IMR-90 (cell line): ENCODE measurements at regions not wholly inside any gene's neighbourhood (a gene's known extent, or its start where the extent isn't known, plus 50 kb on each side); places are given as distances from the start of the nearest gene placed in this dataset.

ENCODE experiments used
- ATAC-seq: fragments of 200-7000 bp; cut with Tn5 transposase; 2 replicates; pipeline ENCODE4 v1.9.1; 2020; ENCODE audit warnings: low read depth, mild to moderate bottlenecking, moderate library complexity
- BruUV-seq: library from RNA; stranded (reverse); fragments of 400-500 nt; replicated peaks from 2 replicates; lab custom pipeline; 2021; lab: Mats Ljungman, UMichigan
- CTCF ChIA-PET: fragments of 300-600 bp; formaldehyde crosslinking; extraction: SDS; loops from one replicate; lab custom pipeline; 2021; ENCODE audit warnings: antibody characterized with exemption; lab: Yijun Ruan, JAX
- POLR2A ChIA-PET: fragments of 300-600 bp; sonication (Branson Sonifier 250); formaldehyde crosslinking; loops from one replicate; lab custom pipeline; 2022; ENCODE audit warnings: antibody characterized with exemption; ENCODE audit not compliant: unreplicated experiment; lab: Charles Lee
- DNase-seq: peaks from one replicate; pipeline ENCODE4 v3.0.0; 2013
- H2AFZ ChIP-seq: replicated peaks from 2 replicates; pipeline ENCODE3; 2013; ENCODE audit warnings: low read length, mild to moderate bottlenecking; ENCODE audit not compliant: poor library complexity
- H2AK5ac ChIP-seq: 2 replicates; pipeline ENCODE4 v1.6.1; 2013; ENCODE audit warnings: low read depth, low read length, inconsistent platforms
- H2AK9ac ChIP-seq: replicated peaks from 2 replicates; pipeline ENCODE3; 2013; ENCODE audit warnings: mild to moderate bottlenecking, low read depth, low read length, moderate library complexity; ENCODE audit not compliant: poor library complexity
- H2BK120ac ChIP-seq: 2 replicates; pipeline ENCODE4 v1.6.1; 2013; ENCODE audit warnings: low read depth, low read length, inconsistent platforms
- H2BK15ac ChIP-seq: 3 replicates; pipeline ENCODE4 v1.6.1; 2013; ENCODE audit warnings: low read depth, low read length, inconsistent platforms
- H2BK20ac ChIP-seq: 2 replicates; pipeline ENCODE4 v1.6.1; 2013; ENCODE audit warnings: low read depth, mild to moderate bottlenecking, inconsistent platforms, low read length, moderate library complexity
- H2BK5ac ChIP-seq: 2 replicates; pipeline ENCODE4 v1.6.1; 2013; ENCODE audit warnings: mild to moderate bottlenecking, low read depth, low read length, inconsistent platforms; ENCODE audit not compliant: poor library complexity, severe bottlenecking
- H3K14ac ChIP-seq: replicated peaks from 2 replicates; pipeline ENCODE4 v1.6.1; 2013; ENCODE audit warnings: low read depth, low read length, inconsistent platforms
- H3K18ac ChIP-seq: 2 replicates; pipeline ENCODE4 v1.6.1; 2013; ENCODE audit warnings: low read depth, low read length, control low read depth
- H3K23ac ChIP-seq: 2 replicates; pipeline ENCODE4 v1.6.1; 2013; ENCODE audit warnings: low read depth, low read length, inconsistent platforms
- H3K27ac ChIP-seq: 2 replicates; pipeline ENCODE4 v1.5.1; 2013; ENCODE audit warnings: mild to moderate bottlenecking, control low read depth, low read length; ENCODE audit not compliant: insufficient read depth
- H3K27me3 ChIP-seq: 2 replicates; pipeline ENCODE4 v1.6.1; 2013; ENCODE audit warnings: low read length; ENCODE audit not compliant: control insufficient read depth, insufficient read depth
- H3K36me3 ChIP-seq: 2 replicates; pipeline ENCODE4 v1.6.1; 2013; ENCODE audit warnings: low read length, mixed read lengths; ENCODE audit not compliant: control insufficient read depth, insufficient read depth
- H3K4ac ChIP-seq: 2 replicates; pipeline ENCODE4 v1.6.1; 2013; ENCODE audit warnings: low read depth, low read length, inconsistent platforms
- H3K4me1 ChIP-seq: 2 replicates; pipeline ENCODE4 v1.6.1; 2013; ENCODE audit warnings: low read length, mixed read lengths; ENCODE audit not compliant: control insufficient read depth, insufficient read depth
- H3K4me2 ChIP-seq: 2 replicates; pipeline ENCODE4 v1.6.1; 2013; ENCODE audit warnings: low read depth, mild to moderate bottlenecking, control low read depth, low read length, moderate library complexity
- H3K4me3 ChIP-seq: 2 replicates; pipeline ENCODE4 v1.5.1; 2013; ENCODE audit warnings: low read depth, mild to moderate bottlenecking, control low read depth, low read length, moderate library complexity; ENCODE audit not compliant: insufficient read depth
- H3K56ac ChIP-seq: 2 replicates; pipeline ENCODE4 v1.6.1; 2013; ENCODE audit warnings: low read length, inconsistent platforms; ENCODE audit not compliant: insufficient read depth; ENCODE audit errors: extremely low read depth
- H3K79me1 ChIP-seq, 2 experiments: 2 replicates each; pipeline ENCODE4 v1.6.1; 2013; ENCODE audit warnings: low read length in 2 of 2, inconsistent platforms in 1 of 2, low read depth in 1 of 2
- H3K9ac ChIP-seq: 2 replicates; pipeline ENCODE4 v1.6.1; 2013; ENCODE audit warnings: low read depth, low read length, control low read depth
- H3K9me1 ChIP-seq: 2 replicates; pipeline ENCODE4 v1.6.1; 2013; ENCODE audit warnings: low read length, inconsistent platforms; ENCODE audit not compliant: insufficient read depth
- H3K9me3 ChIP-seq: 2 replicates; pipeline ENCODE4 v1.6.1; 2013; ENCODE audit warnings: low read length; ENCODE audit not compliant: control insufficient read depth, insufficient read depth
- H4K20me1 ChIP-seq: 2 replicates; pipeline ENCODE4 v1.6.1; 2013; ENCODE audit warnings: low read length, inconsistent platforms; ENCODE audit not compliant: insufficient read depth
- H4K5ac ChIP-seq: 2 replicates; pipeline ENCODE4 v1.6.1; 2013; ENCODE audit warnings: mild to moderate bottlenecking, low read depth, low read length, control low read depth
- H4K8ac ChIP-seq, 2 experiments: 2 replicates each; pipeline ENCODE4 v1.6.1; 2013; ENCODE audit warnings: low read depth in 2 of 2, low read length in 2 of 2, control low read depth in 1 of 2, inconsistent platforms in 1 of 2
- H4K91ac ChIP-seq: 2 replicates; pipeline ENCODE4 v1.6.1; 2013; ENCODE audit warnings: low read depth, low read length, inconsistent platforms; ENCODE audit not compliant: insufficient read depth
- CEBPB ChIP-seq: IDR thresholded peaks from 2 replicates; pipeline ENCODE4 v1.6.1; 2012; ENCODE audit warnings: low read depth, low read length, improper control_type of control experiment
- CTCF ChIP-seq: conservative IDR thresholded peaks from 2 replicates; pipeline ENCODE4 v1.5.1; 2012; ENCODE audit warnings: mild to moderate bottlenecking, low read depth, low read length, improper control_type of control experiment
- ELK1 ChIP-seq: fragments of 150-350 bp; IDR thresholded peaks from 2 replicates; pipeline ENCODE4 v1.6.1; 2016; ENCODE audit warnings: low read depth, mild to moderate bottlenecking, low read length, moderate library complexity, borderline replicate concordance
- FOS ChIP-seq: fragments of 150-350 bp; IDR thresholded peaks from 2 replicates; pipeline ENCODE4 v1.6.1; 2016; ENCODE audit warnings: low read depth, low read length
- MXI1 ChIP-seq: IDR thresholded peaks from 2 replicates; pipeline ENCODE4 v1.6.1; 2012; ENCODE audit warnings: low read depth, mild to moderate bottlenecking, low read length, moderate library complexity, borderline replicate concordance
- NFE2L2 ChIP-seq: fragments of 150-350 bp; IDR thresholded peaks from 2 replicates; pipeline ENCODE4 v1.6.1; 2016; ENCODE audit warnings: low read depth, mild to moderate bottlenecking, low read length
- RAD21 ChIP-seq: IDR thresholded peaks from 2 replicates; pipeline ENCODE4 v1.6.1; 2012; ENCODE audit warnings: low read length, improper control_type of control experiment
- RCOR1 ChIP-seq: IDR thresholded peaks from 2 replicates; pipeline ENCODE4 v1.6.1; 2012; ENCODE audit warnings: mild to moderate bottlenecking, low read length, improper control_type of control experiment; ENCODE audit not compliant: insufficient replicate concordance
- USF2 ChIP-seq: fragments of 150-350 bp; IDR thresholded peaks from 2 replicates; pipeline ENCODE4 v1.6.1; 2017; ENCODE audit warnings: mild to moderate bottlenecking, antibody characterized with exemption, low read length, low read depth
- WGBS, 2 experiments: methylation state at CpG; one replicate each; pipeline versions ENCODE4 v1.1.5 to v1.1.7; 2013; ENCODE audit warnings: missing lambda C conversion rate in 2 of 2; ENCODE audit not compliant: insufficient read length in 1 of 2; ENCODE audit errors: extremely low coverage in 2 of 2; 5-methylcytosine and 5-hydroxymethylcytosine counted together
- dilution Hi-C: fragments of 300-500 bp; cut with HindIII; formaldehyde crosslinking; loops from one replicate; pipeline ENCODE4 v1.14.3; 2018; ENCODE audit warnings: low sequenced_read_pairs; ENCODE audit not compliant: unreplicated experiment
- in situ Hi-C: fragments of 300-500 bp; cut with MboI; formaldehyde crosslinking; loops from 3 replicates; pipeline ENCODE4 v1.14.3; 2019; ENCODE audit warnings: low sequenced_read_pairs, inconsistent platforms, mixed read lengths
- intact Hi-C: fragments of 100-400 bp; cut with micrococcal nuclease; formaldehyde crosslinking; loops from 2 replicates; pipeline ENCODE4 v1.10.0; 2022

GRCh38 chr2:14690926-14691325 is 58.4 kb downstream of the LRATD1 start:
- Histone ChIP-seq H2AK5ac (no peak overlapping the region), H3K27me3 (no peaks in the 10 kb centered on the region), H2BK15ac (no peak overlapping the region), H3K9ac (no peak overlapping the region), H2AFZ (no peak overlapping the region), H4K5ac (no peak overlapping the region), H3K23ac (no peak overlapping the region), H2BK120ac (no peak overlapping the region), H3K14ac (no peak overlapping the region), H2BK5ac (no peak overlapping the region), H3K56ac (no peak overlapping the region), H3K36me3 (no peaks in the 10 kb centered on the region), H3K79me1 (no peaks in the 10 kb centered on the region), H3K9me1 (no peaks in the 10 kb centered on the region), H3K4me2 (no peak overlapping the region), H3K4ac (no peak overlapping the region), H4K91ac (no peak overlapping the region), H4K20me1 (no peaks in the 10 kb centered on the region), H2AK9ac (no peak overlapping the region), H3K4me3 (no peak overlapping the region), H4K8ac (no peak overlapping the region), H3K18ac (no peak overlapping the region), H3K9me3 (no peaks in the 10 kb centered on the region), H3K27ac (no peak overlapping the region), H3K4me1 (no peaks in the 10 kb centered on the region), H2BK20ac (no peak overlapping the region)
- in situ Hi-C loops: no loop called here
- intact Hi-C loops: no loop called here
- BruUV-seq: no TSS peak
- DNase-seq (no peak), ATAC-seq (no peak)
- POLR2A ChIA-PET: no interaction called here
- CTCF ChIA-PET: no interaction called here
- dilution Hi-C loops: no loop called here
- no peak for TF ChIP-seq ELK1
- TF ChIP-seq FOS: no peak
- no peak for TF ChIP-seq NFE2L2
- no peak for TF ChIP-seq USF2
- TF ChIP-seq CTCF: no peak
- no peak for TF ChIP-seq RCOR1
- TF ChIP-seq MXI1: no peak
- TF ChIP-seq RAD21: no peak
- TF ChIP-seq CEBPB: no peak
- WGBS, 2 experiments: no CpG with 5 or more reads among the region's 4 CpGs
